GM12878 (cell line): ENCODE measurements at regions not wholly inside any gene's neighbourhood (a gene's known extent, or its start where the extent isn't known, plus 50 kb on each side); places are given as distances from the start of the nearest gene placed in this dataset.

Source experiments
- BACH1 ChIP-seq: fragments of 450-650 bp; IDR thresholded peaks from 2 replicates; pipeline ENCODE4 v1.6.1; 2017; ENCODE audit warnings: mild to moderate bottlenecking, borderline replicate concordance
- BCLAF1 ChIP-seq: fragments of 450-650 bp; IDR thresholded peaks from 2 replicates; pipeline ENCODE4 v1.6.1; 2017; ENCODE audit warnings: antibody characterized with exemption, mild to moderate bottlenecking, moderate library complexity
- CEBPZ ChIP-seq: fragments of 150-350 bp; IDR thresholded peaks from 2 replicates; pipeline ENCODE4 v1.6.1; 2016; ENCODE audit warnings: low read depth, low read length
- E2F4 ChIP-seq: IDR thresholded peaks from 2 replicates; pipeline ENCODE4 v1.6.1; 2012; ENCODE audit warnings: low read depth, low read length, improper control_type of control experiment
- IKZF2 ChIP-seq, 2 experiments: fragments of 450-650 bp; IDR thresholded peaks; 2 replicates each; pipeline ENCODE4 v1.6.1; 2017; ENCODE audit warnings: mild to moderate bottlenecking in 2 of 2, moderate library complexity in 2 of 2
- JUNB ChIP-seq: IDR thresholded peaks from 2 replicates; pipeline ENCODE4 v1.6.1; 2016; ENCODE audit warnings: antibody characterized with exemption, mild to moderate bottlenecking
- MYC ChIP-seq: IDR thresholded peaks from 2 replicates; pipeline ENCODE4 v1.6.1; 2011; ENCODE audit warnings: mild to moderate bottlenecking, low read length, moderate library complexity, inconsistent platforms; ENCODE audit not compliant: insufficient read depth, insufficient replicate concordance, insufficient read length, severe bottlenecking
- PAX5 ChIP-seq: IDR thresholded peaks from 2 replicates; pipeline ENCODE4 v1.6.1; 2011; ENCODE audit warnings: low read depth, low read length, borderline replicate concordance
- TARDBP ChIP-seq: IDR thresholded peaks from 2 replicates; pipeline ENCODE4 v1.6.1; 2016; ENCODE audit warnings: borderline replicate concordance
- TCF12 ChIP-seq: IDR thresholded peaks from 2 replicates; pipeline ENCODE4 v1.6.1; 2011; ENCODE audit warnings: low read depth, mild to moderate bottlenecking, low read length
- ZNF207 ChIP-seq: fragments of 450-650 bp; IDR thresholded peaks from 2 replicates; pipeline ENCODE4 v1.6.1; 2014; ENCODE audit warnings: antibody characterized with exemption, mild to moderate bottlenecking, borderline replicate concordance
- ZNF217 ChIP-seq: fragments of 450-650 bp; IDR thresholded peaks from 2 replicates; pipeline ENCODE4 v1.6.1; 2017; ENCODE audit warnings: antibody characterized with exemption, mild to moderate bottlenecking
- TF ChIP-seq, protein P1 (sequence below): fragments of 450-650 bp; IDR thresholded peaks from 2 replicates; pipeline ENCODE4 v1.6.1; 2017; ENCODE audit warnings: mild to moderate bottlenecking, moderate library complexity

DNA sequence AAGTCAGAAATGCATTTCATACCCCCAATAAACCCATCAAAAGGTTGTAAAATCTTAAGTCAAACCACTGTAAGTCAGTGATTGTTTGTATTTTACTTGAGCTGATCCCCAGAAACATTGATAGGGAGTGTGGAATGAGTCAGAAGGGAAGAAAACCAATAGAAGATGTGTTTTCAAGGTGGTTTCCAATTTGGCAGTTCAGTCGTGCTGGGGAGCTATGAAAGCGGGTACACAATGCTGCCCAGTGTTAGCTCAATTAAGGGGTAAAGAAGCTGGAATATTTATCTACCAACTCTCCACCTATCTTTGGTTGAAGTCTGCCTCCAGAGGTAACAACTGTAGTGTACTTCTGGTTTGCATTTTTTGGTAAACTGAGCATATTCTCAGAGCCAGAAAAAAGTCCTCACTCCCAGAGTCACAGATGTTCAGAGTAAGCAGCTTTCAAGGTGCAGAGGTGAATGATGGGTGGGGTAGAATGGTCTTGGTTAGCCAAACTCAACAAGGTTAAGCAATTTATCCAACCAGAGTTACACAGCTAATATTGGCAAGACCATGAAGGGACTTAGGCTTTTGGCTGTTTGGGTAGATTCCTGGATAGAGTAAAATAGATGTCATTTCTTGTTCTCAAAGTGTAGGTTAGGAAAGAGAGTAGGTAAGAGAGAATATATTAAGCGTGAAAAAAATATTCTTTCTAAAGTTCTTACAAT, 202.9 kb upstream of the ADGRL2 start (continued):
- no peak for TF ChIP-seq TCF12
- no peak for TF ChIP-seq MYC
- no peak for TF ChIP-seq CEBPZ
- TF ChIP-seq ZNF207: no peak
- TF ChIP-seq, protein P1, sequence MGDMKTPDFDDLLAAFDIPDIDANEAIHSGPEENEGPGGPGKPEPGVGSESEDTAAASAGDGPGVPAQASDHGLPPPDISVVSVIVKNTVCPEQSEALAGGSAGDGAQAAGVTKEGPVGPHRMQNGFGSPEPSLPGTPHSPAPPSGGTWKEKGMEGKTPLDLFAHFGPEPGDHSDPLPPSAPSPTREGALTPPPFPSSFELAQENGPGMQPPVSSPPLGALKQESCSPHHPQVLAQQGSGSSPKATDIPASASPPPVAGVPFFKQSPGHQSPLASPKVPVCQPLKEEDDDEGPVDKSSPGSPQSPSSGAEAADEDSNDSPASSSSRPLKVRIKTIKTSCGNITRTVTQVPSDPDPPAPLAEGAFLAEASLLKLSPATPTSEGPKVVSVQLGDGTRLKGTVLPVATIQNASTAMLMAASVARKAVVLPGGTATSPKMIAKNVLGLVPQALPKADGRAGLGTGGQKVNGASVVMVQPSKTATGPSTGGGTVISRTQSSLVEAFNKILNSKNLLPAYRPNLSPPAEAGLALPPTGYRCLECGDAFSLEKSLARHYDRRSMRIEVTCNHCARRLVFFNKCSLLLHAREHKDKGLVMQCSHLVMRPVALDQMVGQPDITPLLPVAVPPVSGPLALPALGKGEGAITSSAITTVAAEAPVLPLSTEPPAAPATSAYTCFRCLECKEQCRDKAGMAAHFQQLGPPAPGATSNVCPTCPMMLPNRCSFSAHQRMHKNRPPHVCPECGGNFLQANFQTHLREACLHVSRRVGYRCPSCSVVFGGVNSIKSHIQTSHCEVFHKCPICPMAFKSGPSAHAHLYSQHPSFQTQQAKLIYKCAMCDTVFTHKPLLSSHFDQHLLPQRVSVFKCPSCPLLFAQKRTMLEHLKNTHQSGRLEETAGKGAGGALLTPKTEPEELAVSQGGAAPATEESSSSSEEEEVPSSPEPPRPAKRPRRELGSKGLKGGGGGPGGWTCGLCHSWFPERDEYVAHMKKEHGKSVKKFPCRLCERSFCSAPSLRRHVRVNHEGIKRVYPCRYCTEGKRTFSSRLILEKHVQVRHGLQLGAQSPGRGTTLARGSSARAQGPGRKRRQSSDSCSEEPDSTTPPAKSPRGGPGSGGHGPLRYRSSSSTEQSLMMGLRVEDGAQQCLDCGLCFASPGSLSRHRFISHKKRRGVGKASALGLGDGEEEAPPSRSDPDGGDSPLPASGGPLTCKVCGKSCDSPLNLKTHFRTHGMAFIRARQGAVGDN: peak; percentile 58; the same call in 1 of the 2 replicates
- TF ChIP-seq E2F4: no peak
- no peak for TF ChIP-seq BACH1
- TF ChIP-seq JUNB: no peak
- TF ChIP-seq ZNF217: peak; percentile 55; the same call in 1 of the 2 replicates
- TF ChIP-seq PAX5: no peak
- no peak for TF ChIP-seq TARDBP
- no peak for TF ChIP-seq BCLAF1
- peak; percentile 69 to 85 for TF ChIP-seq IKZF2 (IDR thresholded peaks at IDR 0.05)
